HG03060 (cell line): ENCODE measurements at regions not wholly inside any gene's neighbourhood (a gene's known extent, or its start where the extent isn't known, plus 50 kb on each side); places are given as distances from the start of the nearest gene placed in this dataset.
"Not testable (repeated sequence)": the region's sequence is repeated elsewhere in the genome, so short reads cannot be mapped to it uniquely, and the experiment has no call there.

Source experiments
- ATAC-seq: cut with Tn5 transposase; IDR thresholded peaks from one replicate; pipeline ENCODE4 v1.9.1; 2021; ENCODE audit warnings: low read depth, moderate number of reproducible peaks; ENCODE audit not compliant: unreplicated experiment

DNA sequence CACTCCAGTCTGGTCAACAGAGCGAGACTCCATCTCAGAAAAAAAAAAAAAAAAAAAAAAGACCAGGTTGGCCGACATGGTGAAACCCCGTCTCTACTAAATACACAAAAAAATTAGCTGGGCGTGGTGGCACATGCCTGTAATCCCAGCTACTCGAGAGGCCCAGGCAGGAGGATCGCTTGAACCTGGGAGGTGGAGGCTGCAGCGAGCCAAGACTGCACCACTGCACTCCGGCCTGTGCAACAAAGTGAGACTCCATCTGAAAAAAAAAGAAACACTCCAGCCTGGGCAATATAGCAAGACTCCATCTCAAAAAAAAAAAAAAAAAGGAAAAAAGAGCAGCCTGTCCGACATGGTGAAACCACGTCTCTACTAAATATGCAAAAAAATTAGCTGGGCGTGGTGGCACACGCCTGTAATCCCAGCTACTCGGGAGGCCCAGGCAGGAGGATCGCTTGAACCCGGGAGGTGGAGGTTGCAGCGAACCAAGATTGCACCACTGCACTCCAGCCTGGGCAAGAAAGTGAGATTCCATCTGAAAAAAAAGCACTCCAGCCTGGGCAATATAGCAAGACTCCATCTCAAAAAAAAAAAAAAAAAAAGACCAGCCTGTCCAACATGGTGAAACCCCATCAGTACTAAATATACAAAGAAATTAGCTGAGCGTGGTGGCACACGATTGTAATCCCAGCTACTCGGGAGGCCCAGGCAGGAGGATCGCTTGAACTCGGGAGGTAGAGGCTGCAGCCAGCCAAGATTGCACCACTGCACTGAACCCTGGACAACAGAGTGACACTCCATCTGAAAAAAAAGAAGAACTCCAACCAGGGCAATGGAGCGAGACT is 343.3 kb upstream of the PLGLB2 start:
- not testable (repeated sequence) for ATAC-seq

DNA sequence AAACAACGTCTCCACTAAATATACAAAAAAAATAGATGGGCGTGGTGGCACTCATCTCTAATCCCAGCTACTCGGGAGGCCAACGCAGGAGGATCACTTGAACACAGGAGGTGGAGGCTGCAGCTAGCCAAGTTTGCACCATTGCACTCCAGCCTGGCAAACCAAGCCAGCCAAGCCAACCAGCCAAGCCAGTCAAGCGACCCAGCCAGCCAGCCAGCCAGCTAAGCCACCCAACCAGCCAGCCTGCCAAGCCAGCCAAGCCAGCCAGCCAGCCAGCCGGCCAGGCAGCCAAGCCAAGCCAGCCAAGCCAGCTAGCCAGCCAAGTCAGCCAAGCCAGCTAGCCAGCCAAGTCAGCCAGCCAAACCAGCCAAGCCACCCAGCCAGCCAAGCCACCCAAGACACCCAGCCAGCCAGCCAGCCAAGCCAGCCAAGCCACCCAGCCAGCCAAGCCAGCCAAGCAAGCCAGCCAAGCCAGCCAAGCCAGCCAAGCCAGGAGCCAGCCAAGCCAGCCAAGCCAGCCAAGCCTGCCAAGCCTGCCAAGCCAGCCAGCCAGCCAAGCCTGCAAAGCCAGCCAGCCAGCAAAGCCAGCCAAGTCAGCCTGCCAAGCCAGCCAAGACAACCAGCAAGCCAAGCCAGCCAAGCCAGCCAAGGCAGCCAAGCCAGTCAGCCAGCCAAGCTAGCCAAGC is 342.2 kb upstream of the PLGLB2 start:
- ATAC-seq, result not testable (repeated sequence)

GRCh38 chr2:87406406-87407175 is 341.3 kb upstream of the PLGLB2 start:
- not testable (repeated sequence) for ATAC-seq

- not testable (repeated sequence) for ATAC-seq
Measured at GRCh38 chr2:87409601-87410000, 338.3 kb upstream of the PLGLB2 start.

DNA sequence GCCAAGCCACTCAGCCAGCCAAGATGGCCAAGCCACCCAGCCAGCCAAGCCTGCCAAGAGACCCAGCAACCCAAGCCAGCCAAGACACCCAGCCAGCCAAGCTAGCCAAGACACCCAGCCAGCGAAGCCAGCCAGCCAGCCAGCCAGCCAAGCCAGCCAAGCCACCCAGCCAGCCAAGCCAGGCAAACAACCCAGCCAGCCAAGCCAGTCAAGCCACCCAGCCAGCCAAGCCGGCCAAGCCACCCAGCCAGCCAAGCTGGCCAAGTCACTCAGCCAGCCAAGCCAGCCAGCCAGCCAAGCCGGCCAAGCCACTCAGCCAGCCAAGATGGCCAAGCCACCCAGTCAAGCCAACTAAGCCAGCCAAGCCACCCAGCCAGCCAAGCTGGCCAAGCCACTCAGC is 337.5 kb upstream of the PLGLB2 start:
- ATAC-seq, result not testable (repeated sequence)

GRCh38 chr2:87412036-87412820 is 335.7 kb upstream of the PLGLB2 start:
- ATAC-seq, result not testable (repeated sequence)

DNA sequence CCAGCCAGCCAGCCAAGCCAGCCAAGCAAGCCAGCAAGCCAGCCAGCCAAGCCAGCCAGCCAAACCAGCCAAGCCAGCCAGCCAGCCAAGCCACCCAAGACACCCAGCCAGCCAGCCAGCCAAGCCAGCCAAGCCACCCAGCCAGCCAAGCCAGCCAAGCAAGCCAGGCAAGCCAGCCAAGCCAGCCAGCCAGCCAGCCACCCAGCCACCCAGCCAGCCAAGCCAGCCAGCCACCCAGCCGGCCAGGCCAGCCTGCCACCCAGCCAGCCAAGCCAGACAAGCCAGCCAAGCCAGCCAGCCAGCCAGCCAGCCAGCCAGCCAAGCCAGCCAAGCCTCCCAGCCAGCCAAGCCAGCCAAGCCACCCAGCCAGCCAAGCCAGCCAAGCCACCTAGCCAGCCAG is 333.6 kb upstream of the PLGLB2 start:
- ATAC-seq, result not testable (repeated sequence)

GRCh38 chr2:87414795-87415570 is 332.9 kb upstream of the PLGLB2 start:
- ATAC-seq, result not testable (repeated sequence)

- ATAC-seq, result not testable (repeated sequence)
Measured at GRCh38 chr2:87415586-87416265, 332.2 kb upstream of the PLGLB2 start.

- not testable (repeated sequence) for ATAC-seq
Measured at GRCh38 chr2:87416266-87416592, 331.7 kb upstream of the PLGLB2 start.

DNA sequence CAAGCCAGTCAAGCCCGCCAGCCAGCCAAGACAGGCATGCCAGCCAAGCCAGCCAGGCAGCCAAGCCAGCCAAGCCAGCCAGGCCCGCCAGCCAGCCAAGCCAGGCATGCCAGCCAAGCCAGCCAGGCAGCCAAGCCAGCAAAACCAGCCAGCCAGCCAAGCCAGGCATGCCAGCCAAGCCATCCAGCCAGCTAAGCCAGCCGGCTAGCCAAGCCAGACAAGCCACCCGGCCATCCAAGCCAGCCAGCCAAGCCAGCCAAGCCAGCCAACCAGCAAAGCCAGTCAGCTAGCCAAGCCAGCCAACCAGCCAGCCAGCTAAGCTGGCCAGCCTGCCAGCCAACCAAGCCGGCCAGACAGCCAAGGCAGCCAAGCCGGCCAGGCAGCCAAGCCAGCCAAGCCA is 330.7 kb upstream of the PLGLB2 start:
- not testable (repeated sequence) for ATAC-seq

DNA sequence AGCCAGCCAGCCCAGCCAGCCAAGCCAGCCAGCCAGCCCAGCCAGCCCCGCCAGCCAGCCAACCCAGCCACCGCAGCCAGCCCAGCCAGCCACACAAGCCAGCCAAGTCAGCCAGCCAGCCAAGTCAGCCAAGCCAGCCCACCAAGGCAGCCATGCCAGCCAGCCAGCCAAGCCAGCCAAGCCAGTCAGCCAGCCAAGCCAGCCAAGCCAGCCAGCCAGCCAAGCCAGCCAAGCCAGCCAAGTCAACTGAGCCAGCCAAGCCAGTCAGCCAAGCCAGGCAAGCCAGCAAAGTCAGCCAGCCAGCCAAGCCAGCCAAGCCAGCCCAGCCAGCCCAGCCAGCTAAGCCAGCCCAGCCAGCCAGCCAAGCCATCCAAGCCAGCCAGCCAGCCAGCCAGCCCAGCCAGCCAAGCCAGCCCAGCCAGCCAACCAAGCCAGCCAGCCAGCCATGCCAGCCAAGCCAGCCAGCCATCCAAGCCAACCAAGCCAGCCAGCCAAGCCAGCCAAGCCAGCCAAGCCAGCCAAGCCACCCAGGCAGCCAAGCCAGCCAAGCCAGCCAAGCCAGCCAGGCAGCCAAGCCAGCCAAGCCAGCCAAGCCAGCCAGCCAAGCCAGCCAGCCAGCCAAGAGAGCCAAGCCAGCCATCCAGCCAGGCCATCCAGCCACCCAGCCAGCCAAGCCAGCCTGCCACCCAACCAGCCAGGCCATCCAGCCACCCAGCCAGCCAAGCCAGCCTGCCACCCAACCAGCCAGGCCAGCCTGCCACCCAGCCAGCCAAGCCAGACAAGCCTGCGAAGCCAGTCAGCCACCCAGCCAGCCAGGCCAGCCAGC is 329.9 kb upstream of the PLGLB2 start:
- ATAC-seq, result not testable (repeated sequence)

DNA sequence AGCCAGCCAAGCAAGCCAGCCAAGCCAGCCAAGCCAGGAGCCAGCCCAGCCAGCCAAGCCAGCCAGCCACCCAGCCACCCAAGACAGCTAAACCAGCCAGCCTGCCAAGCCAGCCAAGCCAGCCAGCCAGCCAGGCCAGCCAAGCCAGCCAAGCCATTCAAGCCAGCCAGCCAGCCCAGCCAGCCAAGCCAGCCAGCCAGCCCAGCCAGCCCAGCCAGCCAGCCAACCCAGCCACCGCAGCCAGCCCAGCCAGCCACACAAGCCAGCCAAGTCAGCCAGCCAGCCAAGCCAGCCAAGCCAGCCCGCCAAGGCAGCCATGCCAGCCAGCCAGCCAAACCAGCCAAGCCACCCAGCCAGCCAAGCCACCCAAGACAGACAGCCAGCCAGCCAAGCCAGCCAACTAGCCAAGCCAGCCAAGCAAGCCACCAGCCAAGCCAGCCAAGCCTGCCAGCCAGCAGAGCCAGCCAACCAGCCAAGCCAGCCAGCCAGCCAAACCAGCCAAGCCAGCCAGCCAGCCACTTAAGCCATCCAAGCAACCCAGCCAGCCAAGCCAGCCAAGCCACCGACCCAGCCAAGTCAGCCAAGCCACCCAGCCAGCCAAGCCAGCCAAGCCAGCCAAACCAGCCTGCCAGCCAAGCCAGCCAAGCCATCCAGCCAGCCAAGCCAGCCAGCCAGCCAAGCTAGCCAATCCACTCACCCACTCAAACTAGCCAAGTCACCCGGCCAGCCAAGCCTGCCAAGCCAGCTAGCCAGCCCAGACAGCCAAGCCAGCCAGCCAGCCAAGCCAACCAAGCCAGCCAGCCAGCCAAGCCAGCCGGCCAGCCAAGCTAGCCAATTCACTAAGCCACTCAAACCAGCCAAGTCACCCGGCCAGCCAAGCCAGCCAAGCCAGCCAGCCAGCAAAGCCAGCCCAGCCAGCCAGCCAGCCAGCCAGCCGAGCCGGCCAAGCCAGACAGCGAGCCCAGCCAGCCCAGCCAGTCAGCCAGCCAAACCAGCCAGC is 328.8 kb upstream of the PLGLB2 start:
- ATAC-seq, result not testable (repeated sequence)

DNA sequence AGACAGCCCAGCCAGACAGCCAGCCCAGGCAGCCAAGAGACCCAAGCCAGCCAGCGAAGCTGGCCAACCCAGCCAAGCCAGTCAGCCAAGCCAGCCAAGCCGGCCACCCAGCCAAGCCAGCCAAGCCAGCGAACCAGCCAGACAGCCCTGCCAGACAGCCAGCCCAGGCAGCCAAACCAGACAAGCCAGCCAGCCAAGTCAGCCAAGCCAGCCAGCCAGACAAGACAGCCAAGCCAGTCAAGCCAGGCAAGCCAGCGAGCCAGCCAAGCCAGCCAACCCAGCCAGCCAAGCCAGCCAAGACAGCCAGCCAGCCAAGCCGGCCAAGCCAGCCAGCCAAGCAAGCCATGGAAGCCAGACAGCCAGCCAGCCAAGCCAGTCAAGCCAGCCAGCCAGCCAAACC is 327.9 kb upstream of the PLGLB2 start:
- not testable (repeated sequence) for ATAC-seq

- not testable (repeated sequence) for ATAC-seq
Measured at GRCh38 chr2:87420954-87421353, 326.9 kb upstream of the PLGLB2 start.

DNA sequence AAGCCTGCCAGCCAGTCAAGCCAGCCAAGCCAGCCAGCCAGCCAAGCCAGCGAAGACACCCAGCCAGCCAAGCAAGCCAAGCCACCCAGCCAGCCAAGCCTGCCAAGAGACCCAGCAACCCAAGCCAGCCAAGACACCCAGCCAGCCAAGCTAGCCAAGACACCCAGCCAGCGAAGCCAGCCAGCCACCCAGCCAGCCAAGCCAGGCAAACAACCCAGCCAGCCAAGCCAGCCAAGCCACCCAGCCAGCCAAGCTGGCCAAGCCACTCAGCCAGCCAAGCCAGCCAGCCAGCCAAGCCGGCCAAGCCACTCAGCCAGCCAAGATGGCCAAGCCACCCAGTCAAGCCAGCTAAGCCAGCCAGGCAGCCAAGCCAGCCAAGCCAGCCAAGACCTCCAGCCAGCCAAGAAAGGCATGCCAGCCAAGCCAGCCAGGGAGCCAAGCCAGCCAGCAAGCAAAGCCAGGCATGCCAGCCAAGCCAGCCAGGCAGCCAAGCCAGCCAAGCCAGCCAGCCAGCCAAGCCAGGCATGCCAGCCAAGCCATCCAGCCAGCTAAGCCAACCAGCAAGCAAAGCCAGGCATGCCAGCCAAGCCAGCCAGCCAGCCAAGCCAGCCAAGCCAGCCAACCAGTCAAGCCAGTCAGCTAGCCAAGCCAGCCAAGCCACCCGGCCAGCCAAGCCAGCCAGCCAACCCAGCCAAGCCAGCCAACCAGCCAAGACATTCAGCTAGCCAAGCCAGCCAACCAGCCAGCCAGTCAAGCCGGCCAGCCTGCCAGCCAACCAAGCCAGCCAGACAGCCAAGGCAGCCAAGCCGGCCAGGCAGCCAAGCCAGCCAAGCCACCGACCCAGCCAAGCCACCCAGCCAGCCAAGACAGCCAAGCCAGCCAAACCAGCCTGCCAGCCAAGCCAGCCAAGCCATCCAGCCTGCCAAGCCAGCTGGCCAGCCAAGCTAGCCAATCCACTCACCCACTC is 323.8 kb upstream of the PLGLB2 start:
- ATAC-seq, result not testable (repeated sequence)
